Sigmoid colon (tissue), 6 donors: ENCODE measurements at regions not wholly inside any gene's neighbourhood (a gene's known extent, or its start where the extent isn't known, plus 50 kb on each side); places are given as distances from the start of the nearest gene placed in this dataset.

Source experiments
- DNase-seq: peaks from one replicate; pipeline ENCODE4 v3.0.0-alpha.2; 2019
- H3K27ac ChIP-seq, 4 donors: fragments of 200-600 bp; sonication (generic); one replicate each; pipeline ENCODE4 v1.5.1; 2016 to 2019; ENCODE audit warnings: mild to moderate bottlenecking in 1 of 4
- H3K27me3 ChIP-seq, 3 donors: fragments of 200-600 bp; sonication (generic); one replicate each; pipeline ENCODE4 v1.5.1; 2019; ENCODE audit warnings: mild to moderate bottlenecking in 1 of 3
- H3K36me3 ChIP-seq, 4 donors: fragments of 200-600 bp; sonication (generic); one replicate each; pipeline ENCODE4 v1.5.1; 2016 to 2019
- H3K4me1 ChIP-seq, 4 donors: fragments of 200-600 bp; sonication (generic); one replicate each; pipeline ENCODE4 v1.5.1; 2017 to 2019
- H3K4me3 ChIP-seq, 4 donors: fragments of 200-600 bp; sonication (generic); one replicate each; pipeline ENCODE4 v1.5.1; 2017 to 2019; ENCODE audit warnings: mild to moderate bottlenecking in 2 of 4, moderate library complexity in 1 of 4
- H3K9me3 ChIP-seq, 4 donors: fragments of 200-600 bp in 3 of 4; sonication (generic) in 3 of 4; one replicate each; pipeline versions ENCODE4 v1.5.1 to v1.6.1; 2013 to 2019
- CTCF ChIP-seq, 4 experiments: fragments of 450-650 bp in 3 of 4; fragments of 200-600 bp in 1 of 4; IDR thresholded peaks; one replicate each; pipeline ENCODE4 v1.5.1; 2016 to 2019; ENCODE audit warnings: antibody characterized with exemption in 4 of 4, mild to moderate bottlenecking in 3 of 4, moderate library complexity in 2 of 4
- EP300 ChIP-seq, 4 donors: sonication (generic); formaldehyde crosslinking; IDR thresholded peaks; one replicate each; pipeline ENCODE4 v1.6.1; 2017; ENCODE audit warnings: antibody characterized with exemption in 4 of 4
- POLR2A ChIP-seq, 2 donors: fragments of 450-650 bp; IDR thresholded peaks; one replicate each; pipeline ENCODE4 v1.6.1; 2016; ENCODE audit warnings: antibody characterized with exemption in 2 of 2, mild to moderate bottlenecking in 2 of 2, moderate library complexity in 2 of 2
- POLR2AphosphoS5 ChIP-seq, 4 donors: sonication (generic); formaldehyde crosslinking; IDR thresholded peaks; one replicate each; pipeline ENCODE4 v1.6.1; 2017; ENCODE audit warnings: antibody characterized with exemption in 4 of 4
- WGBS, 2 donors: extraction: QIAGEN DNeasy Blood & Tissue Kit; methylation state at CpG; one replicate each; pipeline ENCODE4 v1.1.7; 2013; 5-methylcytosine and 5-hydroxymethylcytosine counted together
- intact Hi-C: fragments of 100-400 bp; cut with DNase I; formaldehyde crosslinking; loops from one replicate; pipeline ENCODE4 v1.15.1; 2023
- donor health status: healthy with polysubstance abuse.
- donor health status: healthy.

- H3K36me3 ChIP-seq: no peaks in the 10 kb centered on the region
- no peaks in the 10 kb centered on the region for H3K27me3 ChIP-seq
- 92 to 93% methylated on average over 9 of the region's 9 CpGs for WGBS, 2 donors
- no peak overlapping the region for H3K4me3 ChIP-seq
- DNase-seq: no peak
- no peak for TF ChIP-seq EP300 (IDR thresholded peaks at IDR 0.05)
- TF ChIP-seq CTCF (IDR thresholded peaks at IDR 0.05): no peak
- no peak for TF ChIP-seq POLR2AphosphoS5 (IDR thresholded peaks at IDR 0.05)
- TF ChIP-seq POLR2A (IDR thresholded peaks at IDR 0.05): no peak
- no peaks in the 10 kb centered on the region for H3K4me1 ChIP-seq
- no peak overlapping the region for H3K27ac ChIP-seq
- intact Hi-C loops: no loop called here
- H3K9me3 ChIP-seq: no peaks in the 10 kb centered on the region
These were observed 175.3 kb downstream of the ABHD5 start for GRCh38 chr3:43865887-43866528.

- DNase-seq: no peak
- Histone ChIP-seq H3K27ac (no peak overlapping the region), H3K27me3 (no peaks in the 10 kb centered on the region), H3K4me1 (no peaks in the 10 kb centered on the region), H3K9me3 (no peaks in the 10 kb centered on the region), H3K36me3 (no peaks in the 10 kb centered on the region), H3K4me3 (no peak overlapping the region)
- no peak for TF ChIP-seq CTCF (IDR thresholded peaks at IDR 0.05)
- no peak for TF ChIP-seq EP300 (IDR thresholded peaks at IDR 0.05)
- intact Hi-C loops: no loop called here
- WGBS, 2 donors: 77 to 78% methylated on average over 3 of the region's 3 CpGs
These were observed 176.0 kb downstream of the ABHD5 start for GRCh38 chr3:43866529-43867353.

GRCh38 chr3:43867436-43868072, 176.8 kb downstream of the ABHD5 start:
- Histone ChIP-seq H3K36me3 (no peaks in the 10 kb centered on the region), H3K4me3 (no peak overlapping the region), H3K9me3 (no peaks in the 10 kb centered on the region), H3K4me1 (no peaks in the 10 kb centered on the region), H3K27me3 (no peaks in the 10 kb centered on the region), H3K27ac (no peak overlapping the region)
- DNase-seq: no peak
- intact Hi-C loops: no loop called here
- TF ChIP-seq CTCF (IDR thresholded peaks at IDR 0.05) (no peak), EP300 (IDR thresholded peaks at IDR 0.05) (no peak), POLR2AphosphoS5 (IDR thresholded peaks at IDR 0.05) (no peak), POLR2A (IDR thresholded peaks at IDR 0.05) (no peak)
- WGBS, 2 donors: 89 to 95% methylated on average over 8 of the region's 8 CpGs

- 57 to 74% methylated on average over 3 of the region's 3 CpGs for WGBS, 2 donors
- no peak for DNase-seq
- intact Hi-C loops: no loop called here
- Histone ChIP-seq H3K27me3 (no peaks in the 10 kb centered on the region), H3K4me3 (no peak overlapping the region), H3K27ac (no peak overlapping the region), H3K9me3 (no peaks in the 10 kb centered on the region), H3K4me1 (no peaks in the 10 kb centered on the region), H3K36me3 (no peaks in the 10 kb centered on the region)
- no peak for TF ChIP-seq POLR2AphosphoS5 (IDR thresholded peaks at IDR 0.05)
- TF ChIP-seq POLR2A (IDR thresholded peaks at IDR 0.05): no peak
- no peak for TF ChIP-seq CTCF (IDR thresholded peaks at IDR 0.05)
These were observed 178.8 kb downstream of the ABHD5 start for GRCh38 chr3:43869491-43869890.
